GM23338 (cell line): ENCODE measurements at regions not wholly inside any gene's neighbourhood (a gene's known extent, or its start where the extent isn't known, plus 50 kb on each side); places are given as distances from the start of the nearest gene placed in this dataset.

Source experiments
- ATAC-seq: fragments of 200-7000 bp; cut with Tn5 transposase; 3 replicates; pipeline ENCODE4 v1.9.1; 2020
- DNase-seq: peaks from one replicate; pipeline ENCODE4 v3.0.0-alpha.2; 2015; ENCODE audit warnings: low spot score
- H2AFZ ChIP-seq: fragments of 200-600 bp; sonication (generic); 2 replicates; pipeline ENCODE4 v1.8.0; 2016; ENCODE audit warnings: antibody characterized with exemption, mild to moderate bottlenecking, moderate library complexity
- H3F3A ChIP-seq: fragments of 200-600 bp; sonication (generic); replicated peaks from 2 replicates; pipeline ENCODE4 v1.8.0; 2017; ENCODE audit warnings: antibody characterized with exemption, mixed run types, low read depth
- H3K27ac ChIP-seq: fragments of 200-600 bp; sonication (generic); 2 replicates; pipeline ENCODE4 v1.6.1; 2016; ENCODE audit warnings: low read depth
- H3K27me3 ChIP-seq: fragments of 200-600 bp; sonication (generic); 2 replicates; pipeline ENCODE4 v1.8.0; 2016; ENCODE audit warnings: mild to moderate bottlenecking, mixed run types, moderate library complexity; ENCODE audit not compliant: insufficient read depth
- H3K36me3 ChIP-seq: fragments of 200-600 bp; sonication (generic); 2 replicates; pipeline ENCODE4 v1.8.0; 2016; ENCODE audit warnings: mild to moderate bottlenecking; ENCODE audit not compliant: insufficient read depth
- H3K4me1 ChIP-seq: fragments of 200-600 bp; sonication (generic); 2 replicates; pipeline ENCODE4 v1.8.0; 2016; ENCODE audit warnings: mild to moderate bottlenecking, moderate library complexity; ENCODE audit not compliant: insufficient read depth
- H3K4me2 ChIP-seq: fragments of 200-600 bp; sonication (generic); 2 replicates; pipeline ENCODE4 v1.7.1; 2017; ENCODE audit warnings: mixed run types
- H3K4me3 ChIP-seq: fragments of 200-600 bp; sonication (generic); 2 replicates; pipeline ENCODE4 v1.6.1; 2016; ENCODE audit warnings: mixed run types
- H3K79me2 ChIP-seq: fragments of 200-600 bp; sonication (generic); replicated peaks from 2 replicates; pipeline ENCODE4 v1.8.0; 2017; ENCODE audit warnings: mild to moderate bottlenecking; ENCODE audit not compliant: insufficient read depth
- H3K9me2 ChIP-seq: fragments of 200-600 bp; sonication (generic); 2 replicates; pipeline ENCODE4 v1.8.0; 2017; ENCODE audit not compliant: insufficient read depth
- H4K20me1 ChIP-seq: fragments of 200-600 bp; sonication (generic); replicated peaks from 2 replicates; pipeline ENCODE4 v1.8.0; 2017; ENCODE audit warnings: mild to moderate bottlenecking; ENCODE audit not compliant: insufficient read depth
- H3K27ac Mint-ChIP-seq: 2 replicates; pipeline ENCODE4 v1.8.0; 2020; ENCODE audit warnings: inconsistent platforms, mild to moderate bottlenecking, moderate library complexity, mixed read lengths
- H3K27me3 Mint-ChIP-seq: 3 replicates; pipeline ENCODE4 v1.8.0; 2022; ENCODE audit warnings: low read depth, mild to moderate bottlenecking, moderate library complexity, mixed read lengths, inconsistent platforms; ENCODE audit not compliant: insufficient read depth, poor library complexity
- H3K36me3 Mint-ChIP-seq: 3 replicates; pipeline ENCODE4 v1.8.0; 2021; ENCODE audit warnings: low read depth, mild to moderate bottlenecking, inconsistent platforms, moderate library complexity, mixed read lengths
- H3K4me1 Mint-ChIP-seq: 3 replicates; pipeline ENCODE4 v1.8.0; 2020; ENCODE audit warnings: mild to moderate bottlenecking, inconsistent platforms, mixed read lengths
- H3K4me3 Mint-ChIP-seq: 3 replicates; pipeline ENCODE4 v1.8.0; 2021; ENCODE audit warnings: moderate library complexity, mild to moderate bottlenecking, inconsistent platforms, mixed read lengths
- H3K9me3 Mint-ChIP-seq: 3 replicates; pipeline ENCODE4 v1.8.0; 2020; ENCODE audit warnings: moderate library complexity, mild to moderate bottlenecking, inconsistent platforms, mixed read lengths
- EZH2phosphoT487 ChIP-seq: fragments of 200-600 bp; sonication (generic); IDR thresholded peaks from one replicate; pipeline ENCODE4 v1.8.1; 2018; ENCODE audit warnings: antibody characterized with exemption; ENCODE audit not compliant: unreplicated experiment
- JUNB ChIP-seq: IDR thresholded peaks from one replicate; pipeline ENCODE4 v1.6.1; 2016; ENCODE audit warnings: antibody characterized with exemption; ENCODE audit not compliant: unreplicated experiment
- NANOG ChIP-seq: IDR thresholded peaks from 2 replicates; pipeline ENCODE4 v1.6.1; 2016; ENCODE audit warnings: antibody characterized with exemption, borderline replicate concordance
- STAT1 ChIP-seq: IDR thresholded peaks from one replicate; pipeline ENCODE4 v1.6.1; 2016; ENCODE audit warnings: antibody characterized with exemption; ENCODE audit not compliant: unreplicated experiment
- ZNF114 ChIP-seq: fragments of 250-450 bp; sonication (Bioruptor Pico); IDR thresholded peaks from 2 replicates; pipeline ENCODE4 v1.5.0; 2020; ENCODE audit warnings: mild to moderate bottlenecking, moderate library complexity
- TF ChIP-seq, protein P1 (sequence below): IDR thresholded peaks from one replicate; pipeline ENCODE4 v1.6.1; 2018; ENCODE audit warnings: antibody characterized with exemption; ENCODE audit not compliant: unreplicated experiment
- TF ChIP-seq, protein P2 (sequence below): IDR thresholded peaks from 2 replicates; pipeline ENCODE4 v1.6.1; 2016; ENCODE audit warnings: antibody characterized with exemption
- TF ChIP-seq, protein P3 (sequence below), 2 experiments: fragments of 200-600 bp in 1 of 2; sonication (generic) in 1 of 2; conservative IDR thresholded peaks; 2 replicates each; pipeline versions ENCODE4 v1.5.1 to v1.6.1; 2016 to 2017; ENCODE audit warnings: antibody characterized with exemption in 2 of 2, low read depth in 2 of 2, mild to moderate bottlenecking in 2 of 2, moderate library complexity in 1 of 2

DNA sequence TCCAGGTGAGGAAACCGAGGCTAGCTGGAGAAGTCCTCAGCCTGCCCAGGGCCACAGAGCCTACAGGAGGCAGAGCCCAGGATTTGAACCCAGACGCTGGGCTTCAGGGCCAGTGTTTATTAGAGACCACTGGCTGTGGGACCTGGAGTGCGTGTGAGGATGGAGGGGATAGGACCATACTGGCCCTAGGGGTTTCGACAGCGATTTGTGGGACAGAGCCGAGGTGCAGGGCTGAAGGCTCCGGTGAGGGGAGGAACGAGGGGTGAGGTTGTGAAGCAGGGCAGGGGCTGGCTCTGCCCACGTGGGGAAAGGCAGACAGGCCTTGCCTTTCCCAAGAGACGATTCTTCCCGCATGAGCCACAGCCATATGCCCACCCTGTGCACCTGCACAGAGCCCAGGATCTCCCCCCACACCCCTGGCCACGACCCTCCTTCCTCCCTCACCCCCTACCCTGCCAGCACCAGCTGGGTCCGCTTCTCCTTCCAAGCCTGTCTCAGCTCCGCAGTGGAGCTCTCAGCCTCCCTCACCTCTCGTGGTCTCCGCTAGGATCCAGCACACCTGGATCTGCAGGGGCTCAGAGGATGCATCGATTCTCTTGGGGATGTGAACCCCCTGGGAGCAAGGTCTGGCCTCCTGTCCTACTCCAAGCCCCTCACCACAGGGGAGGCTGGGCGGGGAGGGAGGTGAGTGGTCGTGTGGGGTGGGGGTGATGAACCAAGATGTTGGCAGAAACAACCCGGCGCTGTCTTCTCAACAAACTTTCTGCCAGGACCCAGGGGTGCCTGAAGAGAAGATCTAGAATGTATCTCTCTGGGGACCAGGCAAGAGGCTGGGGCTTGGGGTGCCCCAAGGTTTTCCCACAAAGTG lies 58.4 kb downstream of the RTL6 start (continued):
- TF ChIP-seq, protein P1, sequence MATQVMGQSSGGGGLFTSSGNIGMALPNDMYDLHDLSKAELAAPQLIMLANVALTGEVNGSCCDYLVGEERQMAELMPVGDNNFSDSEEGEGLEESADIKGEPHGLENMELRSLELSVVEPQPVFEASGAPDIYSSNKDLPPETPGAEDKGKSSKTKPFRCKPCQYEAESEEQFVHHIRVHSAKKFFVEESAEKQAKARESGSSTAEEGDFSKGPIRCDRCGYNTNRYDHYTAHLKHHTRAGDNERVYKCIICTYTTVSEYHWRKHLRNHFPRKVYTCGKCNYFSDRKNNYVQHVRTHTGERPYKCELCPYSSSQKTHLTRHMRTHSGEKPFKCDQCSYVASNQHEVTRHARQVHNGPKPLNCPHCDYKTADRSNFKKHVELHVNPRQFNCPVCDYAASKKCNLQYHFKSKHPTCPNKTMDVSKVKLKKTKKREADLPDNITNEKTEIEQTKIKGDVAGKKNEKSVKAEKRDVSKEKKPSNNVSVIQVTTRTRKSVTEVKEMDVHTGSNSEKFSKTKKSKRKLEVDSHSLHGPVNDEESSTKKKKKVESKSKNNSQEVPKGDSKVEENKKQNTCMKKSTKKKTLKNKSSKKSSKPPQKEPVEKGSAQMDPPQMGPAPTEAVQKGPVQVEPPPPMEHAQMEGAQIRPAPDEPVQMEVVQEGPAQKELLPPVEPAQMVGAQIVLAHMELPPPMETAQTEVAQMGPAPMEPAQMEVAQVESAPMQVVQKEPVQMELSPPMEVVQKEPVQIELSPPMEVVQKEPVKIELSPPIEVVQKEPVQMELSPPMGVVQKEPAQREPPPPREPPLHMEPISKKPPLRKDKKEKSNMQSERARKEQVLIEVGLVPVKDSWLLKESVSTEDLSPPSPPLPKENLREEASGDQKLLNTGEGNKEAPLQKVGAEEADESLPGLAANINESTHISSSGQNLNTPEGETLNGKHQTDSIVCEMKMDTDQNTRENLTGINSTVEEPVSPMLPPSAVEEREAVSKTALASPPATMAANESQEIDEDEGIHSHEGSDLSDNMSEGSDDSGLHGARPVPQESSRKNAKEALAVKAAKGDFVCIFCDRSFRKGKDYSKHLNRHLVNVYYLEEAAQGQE = no peak
- TF ChIP-seq STAT1 (no peak), EZH2phosphoT487 (no peak), JUNB (no peak)
- TF ChIP-seq, protein P2, sequence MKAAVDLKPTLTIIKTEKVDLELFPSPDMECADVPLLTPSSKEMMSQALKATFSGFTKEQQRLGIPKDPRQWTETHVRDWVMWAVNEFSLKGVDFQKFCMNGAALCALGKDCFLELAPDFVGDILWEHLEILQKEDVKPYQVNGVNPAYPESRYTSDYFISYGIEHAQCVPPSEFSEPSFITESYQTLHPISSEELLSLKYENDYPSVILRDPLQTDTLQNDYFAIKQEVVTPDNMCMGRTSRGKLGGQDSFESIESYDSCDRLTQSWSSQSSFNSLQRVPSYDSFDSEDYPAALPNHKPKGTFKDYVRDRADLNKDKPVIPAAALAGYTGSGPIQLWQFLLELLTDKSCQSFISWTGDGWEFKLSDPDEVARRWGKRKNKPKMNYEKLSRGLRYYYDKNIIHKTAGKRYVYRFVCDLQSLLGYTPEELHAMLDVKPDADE = no peak

DNA sequence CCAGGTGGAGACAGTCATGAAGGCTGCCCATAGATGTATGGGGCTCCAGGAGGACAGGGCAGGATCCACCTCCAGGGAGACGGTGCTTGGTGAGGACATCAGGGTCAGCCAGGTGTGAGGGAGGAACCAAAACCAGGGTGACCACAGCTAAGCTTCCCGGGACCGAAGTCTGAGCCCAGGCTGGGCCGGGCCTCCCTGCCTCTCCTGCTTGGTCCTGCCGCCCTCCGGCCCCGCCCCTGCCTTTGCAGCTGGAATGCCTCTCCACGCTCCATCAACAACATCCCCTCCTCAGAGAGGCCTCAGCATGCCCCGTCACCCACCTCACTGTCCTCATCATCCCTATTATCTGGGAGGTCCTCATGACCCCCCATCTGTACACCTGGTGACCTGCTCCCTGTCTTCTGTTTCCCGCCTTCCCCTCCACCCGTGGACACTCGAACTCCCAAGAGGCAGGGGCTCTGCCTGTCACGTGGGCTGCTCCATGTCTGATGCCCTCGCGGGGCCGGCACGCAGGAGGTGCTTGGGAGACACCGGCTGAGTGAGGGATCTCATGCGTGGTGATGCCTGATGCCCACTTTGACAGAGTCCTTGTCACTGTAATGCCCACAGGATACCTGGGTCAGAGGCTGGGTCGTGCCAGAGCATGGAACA lies 59.4 kb downstream of the RTL6 start:
- H3K36me3 Mint-ChIP-seq = no peaks in the 10 kb centered on the region
- no peak overlapping the region for H3K27ac Mint-ChIP-seq
- Histone ChIP-seq H4K20me1 (no peaks in the 10 kb centered on the region), H3F3A (no peaks in the 10 kb centered on the region), H3K36me3 (no peaks in the 10 kb centered on the region), H2AFZ (no peak overlapping the region), H3K4me2 (no peak overlapping the region), H3K4me1 (no peaks in the 10 kb centered on the region), H3K27ac (no peak overlapping the region), H3K9me2 (0 out of 2 replicates have a peak, but pooled peaks cover 2% of the 10 kb centered on the region), H3K27me3 (no peaks in the 10 kb centered on the region), H3K4me3 (no peak overlapping the region), H3K79me2 (no peaks in the 10 kb centered on the region)
- TF ChIP-seq ZNF114 = no peak
- peaks cover 8% of the 10 kb centered on the region for H3K4me1 Mint-ChIP-seq
- DNase-seq (no peak), ATAC-seq (no peak)
- H3K9me3 Mint-ChIP-seq = no peaks in the 10 kb centered on the region
- H3K27me3 Mint-ChIP-seq = peaks cover 6% of the 10 kb centered on the region
- H3K4me3 Mint-ChIP-seq = no peak overlapping the region

DNA sequence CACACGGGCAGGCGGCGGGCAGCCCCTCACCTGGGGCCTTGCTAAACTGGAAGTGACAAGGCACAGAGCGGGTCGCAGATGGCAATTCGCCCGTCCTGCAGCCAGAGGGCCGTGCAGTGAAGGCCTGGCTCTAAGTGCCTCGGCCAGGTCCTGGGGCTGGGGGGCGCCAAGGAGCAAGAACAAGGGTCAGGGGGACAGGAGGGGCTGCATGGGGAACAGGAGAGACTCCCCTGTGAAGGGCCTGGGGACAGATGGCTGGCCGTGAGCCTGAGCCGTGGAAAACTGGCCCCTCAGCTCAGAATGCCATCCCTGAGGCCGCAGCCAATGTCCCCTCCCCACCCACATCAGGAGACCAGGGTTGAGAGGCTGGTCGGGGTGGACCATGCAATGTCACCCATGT lies 60.0 kb downstream of the RTL6 start:
- H3K27ac Mint-ChIP-seq = no peak overlapping the region
- no peaks in the 10 kb centered on the region for H3F3A ChIP-seq
- H3K36me3 ChIP-seq = no peaks in the 10 kb centered on the region
- H3K27ac ChIP-seq = no peak overlapping the region
- DNase-seq (peak; percentile 57), ATAC-seq (peak; percentile 85)
- no peaks in the 10 kb centered on the region for H3K4me1 ChIP-seq
- H2AFZ ChIP-seq = no peak overlapping the region
- H3K9me3 Mint-ChIP-seq = no peaks in the 10 kb centered on the region; the same call in 2 of the 3 replicates
- TF ChIP-seq NANOG = no peak
- TF ChIP-seq, protein P3, sequence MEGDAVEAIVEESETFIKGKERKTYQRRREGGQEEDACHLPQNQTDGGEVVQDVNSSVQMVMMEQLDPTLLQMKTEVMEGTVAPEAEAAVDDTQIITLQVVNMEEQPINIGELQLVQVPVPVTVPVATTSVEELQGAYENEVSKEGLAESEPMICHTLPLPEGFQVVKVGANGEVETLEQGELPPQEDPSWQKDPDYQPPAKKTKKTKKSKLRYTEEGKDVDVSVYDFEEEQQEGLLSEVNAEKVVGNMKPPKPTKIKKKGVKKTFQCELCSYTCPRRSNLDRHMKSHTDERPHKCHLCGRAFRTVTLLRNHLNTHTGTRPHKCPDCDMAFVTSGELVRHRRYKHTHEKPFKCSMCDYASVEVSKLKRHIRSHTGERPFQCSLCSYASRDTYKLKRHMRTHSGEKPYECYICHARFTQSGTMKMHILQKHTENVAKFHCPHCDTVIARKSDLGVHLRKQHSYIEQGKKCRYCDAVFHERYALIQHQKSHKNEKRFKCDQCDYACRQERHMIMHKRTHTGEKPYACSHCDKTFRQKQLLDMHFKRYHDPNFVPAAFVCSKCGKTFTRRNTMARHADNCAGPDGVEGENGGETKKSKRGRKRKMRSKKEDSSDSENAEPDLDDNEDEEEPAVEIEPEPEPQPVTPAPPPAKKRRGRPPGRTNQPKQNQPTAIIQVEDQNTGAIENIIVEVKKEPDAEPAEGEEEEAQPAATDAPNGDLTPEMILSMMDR (conservative IDR thresholded peaks at IDR 0.05; ENCODE audit: low read depth in 2 of 2) = peak; percentile 50 to 79
- H3K4me3 Mint-ChIP-seq = no peak overlapping the region
- 0 out of 2 replicates have a peak, but pooled peaks cover 2% of the 10 kb centered on the region for H3K9me2 ChIP-seq
- no peaks in the 10 kb centered on the region for H4K20me1 ChIP-seq
- no peak overlapping the region for H3K4me3 ChIP-seq
- H3K36me3 Mint-ChIP-seq = no peaks in the 10 kb centered on the region
- no peak overlapping the region for H3K4me2 ChIP-seq
- H3K79me2 ChIP-seq = no peaks in the 10 kb centered on the region
- peaks cover 7% of the 10 kb centered on the region for H3K4me1 Mint-ChIP-seq
- no peaks in the 10 kb centered on the region for H3K27me3 ChIP-seq
- peaks cover 8% of the 10 kb centered on the region for H3K27me3 Mint-ChIP-seq
